Endodermal cell (in vitro differentiated cells): ENCODE measurements at regions not wholly inside any gene's neighbourhood (a gene's known extent, or its start where the extent isn't known, plus 50 kb on each side); places are given as distances from the start of the nearest gene placed in this dataset.

Source experiments
- DNase-seq: peaks from one replicate; pipeline ENCODE4 v3.0.0-alpha.2; 2017
- H3K27ac ChIP-seq: 2 replicates; pipeline ENCODE4 v1.5.1; 2013; ENCODE audit warnings: mild to moderate bottlenecking, low read depth, low read length, moderate library complexity
- H3K27me3 ChIP-seq: 2 replicates; pipeline ENCODE4 v1.6.1; 2013; ENCODE audit warnings: mild to moderate bottlenecking, low read length, moderate library complexity; ENCODE audit not compliant: insufficient read depth, control insufficient read depth, poor library complexity, severe bottlenecking
- H3K36me3 ChIP-seq: 2 replicates; pipeline ENCODE4 v1.7.0; 2013; ENCODE audit warnings: mild to moderate bottlenecking, low read length, moderate library complexity; ENCODE audit not compliant: control insufficient read depth, insufficient read depth
- H3K4me1 ChIP-seq: one replicate; pipeline ENCODE4 v1.7.0; 2013; ENCODE audit warnings: low read length; ENCODE audit not compliant: control insufficient read depth, insufficient read depth
- H3K4me3 ChIP-seq: 2 replicates; pipeline ENCODE4 v1.5.1; 2013; ENCODE audit warnings: mild to moderate bottlenecking, low read length, moderate library complexity
- H3K9ac ChIP-seq: 2 replicates; pipeline ENCODE4 v1.6.1; 2013; ENCODE audit warnings: mild to moderate bottlenecking, low read length, moderate library complexity; ENCODE audit not compliant: poor library complexity, severe bottlenecking; ENCODE audit errors: extremely low read depth
- H3K9me3 ChIP-seq: 2 replicates; pipeline ENCODE4 v1.6.1; 2013; ENCODE audit warnings: mild to moderate bottlenecking, low read length, moderate library complexity; ENCODE audit not compliant: control insufficient read depth
- H3K27ac Mint-ChIP-seq: 2 replicates; pipeline ENCODE4 v1.8.0; 2020; ENCODE audit warnings: mixed read lengths
- H3K27me3 Mint-ChIP-seq: 2 replicates; pipeline ENCODE4 v1.8.0; 2021; ENCODE audit warnings: mild to moderate bottlenecking, mixed read lengths; ENCODE audit not compliant: insufficient read depth
- H3K36me3 Mint-ChIP-seq: 2 replicates; pipeline ENCODE4 v1.8.0; 2020; ENCODE audit warnings: low read depth, mixed read lengths
- H3K4me1 Mint-ChIP-seq: 2 replicates; pipeline ENCODE4 v1.8.0; 2020; ENCODE audit warnings: mixed read lengths
- H3K4me3 Mint-ChIP-seq: 2 replicates; pipeline ENCODE4 v1.8.0; 2020; ENCODE audit warnings: mild to moderate bottlenecking, moderate library complexity, mixed read lengths
- H3K9me3 Mint-ChIP-seq: 2 replicates; pipeline ENCODE4 v1.8.0; 2020; ENCODE audit warnings: mild to moderate bottlenecking, mixed read lengths
- WGBS, 2 experiments: methylation state at CpG; one replicate each; pipeline versions ENCODE4 v1.1.5 to v1.1.7; 2013; ENCODE audit warnings: missing lambda C conversion rate in 2 of 2, mixed read lengths in 1 of 2; ENCODE audit not compliant: insufficient coverage in 1 of 2, insufficient read length in 1 of 2; 5-methylcytosine and 5-hydroxymethylcytosine counted together
- TF ChIP-seq, protein P1 (sequence below): fragments of 200-600 bp; sonication (generic); conservative IDR thresholded peaks from 2 replicates; pipeline ENCODE4 v1.5.0; 2021; ENCODE audit warnings: antibody characterized with exemption, mild to moderate bottlenecking

DNA sequence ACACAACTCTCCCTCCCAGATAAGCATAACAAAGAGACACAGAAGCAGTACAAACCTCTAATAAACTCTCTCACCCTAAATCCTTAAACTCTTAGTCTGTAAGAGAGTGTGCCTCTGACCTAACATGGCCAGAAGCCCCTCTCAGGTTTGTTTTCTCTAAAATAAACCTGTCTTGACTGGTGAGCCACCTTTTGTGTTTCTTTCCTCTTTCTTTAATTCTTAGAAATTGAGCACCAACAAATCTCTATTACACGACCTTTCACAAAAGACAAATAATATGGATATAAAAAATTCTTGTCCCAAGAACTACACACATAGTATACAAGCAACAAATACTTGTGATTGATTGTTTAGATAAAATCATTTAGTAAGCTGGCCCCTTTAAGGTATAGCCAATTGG lies 573.7 kb downstream of the EPHA5 start:
- H3K4me1 ChIP-seq: no peaks in the 10 kb centered on the region
- Mint-ChIP-seq H3K9me3 (peaks cover 19% of the 10 kb centered on the region), H3K36me3 (peaks cover 2% of the 10 kb centered on the region), H3K4me3 (no peak overlapping the region), H3K4me1 (no peaks in the 10 kb centered on the region), H3K27me3 (no peaks in the 10 kb centered on the region), H3K27ac (no peak overlapping the region)
- DNase-seq: no peak
- 83% methylated on average over 1 of the region's 1 CpG; no CpG with 5 or more reads in 1 of the 2 experiments for WGBS, 2 experiments
- H3K27ac ChIP-seq: no peak overlapping the region
- H3K36me3 ChIP-seq: no peaks in the 10 kb centered on the region
- no peak overlapping the region for H3K9ac ChIP-seq
- TF ChIP-seq, protein P1, sequence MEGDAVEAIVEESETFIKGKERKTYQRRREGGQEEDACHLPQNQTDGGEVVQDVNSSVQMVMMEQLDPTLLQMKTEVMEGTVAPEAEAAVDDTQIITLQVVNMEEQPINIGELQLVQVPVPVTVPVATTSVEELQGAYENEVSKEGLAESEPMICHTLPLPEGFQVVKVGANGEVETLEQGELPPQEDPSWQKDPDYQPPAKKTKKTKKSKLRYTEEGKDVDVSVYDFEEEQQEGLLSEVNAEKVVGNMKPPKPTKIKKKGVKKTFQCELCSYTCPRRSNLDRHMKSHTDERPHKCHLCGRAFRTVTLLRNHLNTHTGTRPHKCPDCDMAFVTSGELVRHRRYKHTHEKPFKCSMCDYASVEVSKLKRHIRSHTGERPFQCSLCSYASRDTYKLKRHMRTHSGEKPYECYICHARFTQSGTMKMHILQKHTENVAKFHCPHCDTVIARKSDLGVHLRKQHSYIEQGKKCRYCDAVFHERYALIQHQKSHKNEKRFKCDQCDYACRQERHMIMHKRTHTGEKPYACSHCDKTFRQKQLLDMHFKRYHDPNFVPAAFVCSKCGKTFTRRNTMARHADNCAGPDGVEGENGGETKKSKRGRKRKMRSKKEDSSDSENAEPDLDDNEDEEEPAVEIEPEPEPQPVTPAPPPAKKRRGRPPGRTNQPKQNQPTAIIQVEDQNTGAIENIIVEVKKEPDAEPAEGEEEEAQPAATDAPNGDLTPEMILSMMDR: no peak
- H3K4me3 ChIP-seq: no peak overlapping the region
- no peaks in the 10 kb centered on the region for H3K27me3 ChIP-seq
- peaks cover 15% of the 10 kb centered on the region for H3K9me3 ChIP-seq

DNA sequence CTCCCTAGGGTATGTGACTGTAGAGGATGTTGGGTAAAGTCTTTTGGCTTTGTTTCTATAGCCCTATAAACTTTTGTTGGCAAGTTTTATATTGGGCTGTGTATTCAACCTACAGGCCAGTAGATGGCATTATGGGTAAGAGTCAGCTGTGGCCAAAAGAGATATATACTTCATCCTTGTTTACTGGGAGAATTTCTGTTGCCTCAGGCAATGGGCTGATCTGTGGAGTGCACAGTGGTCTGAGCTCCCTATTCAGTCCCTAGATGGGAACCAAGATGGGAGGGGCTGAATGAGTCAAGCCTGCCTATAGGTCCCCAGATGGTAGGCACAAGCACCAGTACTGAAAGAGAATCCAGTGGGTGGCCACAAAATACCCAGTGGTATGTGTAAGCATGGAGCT lies 580.6 kb downstream of the EPHA5 start:
- H3K4me1 ChIP-seq: no peaks in the 10 kb centered on the region
- no peak for DNase-seq
- peaks cover 24% of the 10 kb centered on the region for H3K9me3 ChIP-seq
- H3K9ac ChIP-seq: no peak overlapping the region
- Mint-ChIP-seq H3K4me3 (no peak overlapping the region), H3K9me3 (peaks cover 26% of the 10 kb centered on the region), H3K36me3 (no peaks in the 10 kb centered on the region), H3K27ac (no peak overlapping the region), H3K27me3 (peaks cover 1% of the 10 kb centered on the region), H3K4me1 (no peaks in the 10 kb centered on the region)
- no peaks in the 10 kb centered on the region for H3K36me3 ChIP-seq
- no peak overlapping the region for H3K4me3 ChIP-seq
- no peaks in the 10 kb centered on the region for H3K27me3 ChIP-seq
- H3K27ac ChIP-seq: no peak overlapping the region
- TF ChIP-seq, protein P1: peak; percentile 61

- DNase-seq: no peak
- H3K9ac ChIP-seq: no peak overlapping the region
- no peaks in the 10 kb centered on the region for H3K27me3 ChIP-seq
- TF ChIP-seq, protein P1: no peak
- no peak overlapping the region for H3K27ac Mint-ChIP-seq
- H3K27ac ChIP-seq: no peak overlapping the region
- 62 to 73% methylated on average over 3 of the region's 3 CpGs for WGBS, 2 experiments
- no peak overlapping the region for H3K4me3 Mint-ChIP-seq
- no peak overlapping the region for H3K4me3 ChIP-seq
- no peaks in the 10 kb centered on the region for H3K4me1 ChIP-seq
- peaks cover 3% of the 10 kb centered on the region for H3K4me1 Mint-ChIP-seq
- peaks cover 29% of the 10 kb centered on the region for H3K9me3 ChIP-seq
- H3K36me3 Mint-ChIP-seq: no peaks in the 10 kb centered on the region
- peaks cover 1% of the 10 kb centered on the region for H3K27me3 Mint-ChIP-seq
- H3K9me3 Mint-ChIP-seq: peaks cover 26% of the 10 kb centered on the region
- no peaks in the 10 kb centered on the region for H3K36me3 ChIP-seq
Observed at GRCh38 chr4:65083076-65083475, 587.2 kb downstream of the EPHA5 start.
